Left hindlimb (tissue), 1 donor: ENCODE measurements at regions not wholly inside any gene's neighbourhood (a gene's known extent, or its start where the extent isn't known, plus 50 kb on each side); places are given as distances from the start of the nearest gene placed in this dataset.
"Not testable (repeated sequence)": the region's sequence is repeated elsewhere in the genome, so short reads cannot be mapped to it uniquely, and the experiment has no call there.

ENCODE experiments used
- DNase-seq: peaks from one replicate; pipeline ENCODE4 v3.0.0-alpha.2; 2018

DNA sequence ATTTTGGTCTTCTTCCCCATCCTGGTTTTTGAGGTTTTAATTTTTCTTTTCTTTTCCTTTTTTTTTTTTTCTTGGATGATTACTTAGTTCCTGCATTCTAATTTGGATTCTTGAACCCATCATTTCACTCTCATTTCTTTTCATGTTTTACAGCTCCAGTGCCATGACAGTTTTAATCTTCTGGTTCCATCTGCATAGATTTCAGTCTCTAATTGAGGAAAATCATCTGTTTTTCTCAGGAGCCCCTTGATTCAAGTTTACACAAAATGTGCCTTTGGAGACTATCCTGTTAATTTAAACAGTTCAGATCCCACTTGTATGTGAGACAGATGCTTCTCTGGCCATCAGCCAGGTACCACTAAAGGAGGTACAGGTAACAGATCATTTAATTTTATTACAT, 379.9 kb downstream of the PIK3C3 start:
- no peak for DNase-seq

DNA sequence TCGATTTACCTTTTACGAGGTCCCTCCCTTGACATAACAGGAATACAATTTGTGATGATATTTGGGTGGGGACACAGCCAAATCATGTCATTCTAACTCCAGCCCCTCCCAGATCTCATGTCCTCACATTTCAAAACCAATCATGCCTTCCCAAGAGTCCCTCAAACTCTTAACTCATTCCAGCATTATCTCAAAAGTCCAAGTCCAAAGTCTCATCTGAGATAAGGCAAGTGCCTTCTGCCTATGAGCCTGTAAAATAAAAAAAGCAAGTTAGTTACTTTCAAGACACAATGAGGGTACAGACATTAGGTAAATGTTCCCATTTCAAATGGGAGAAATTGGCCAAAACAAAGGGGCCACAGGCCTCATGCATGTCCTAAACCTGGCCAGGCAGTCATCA, 381.1 kb downstream of the PIK3C3 start:
- no peak for DNase-seq

DNA sequence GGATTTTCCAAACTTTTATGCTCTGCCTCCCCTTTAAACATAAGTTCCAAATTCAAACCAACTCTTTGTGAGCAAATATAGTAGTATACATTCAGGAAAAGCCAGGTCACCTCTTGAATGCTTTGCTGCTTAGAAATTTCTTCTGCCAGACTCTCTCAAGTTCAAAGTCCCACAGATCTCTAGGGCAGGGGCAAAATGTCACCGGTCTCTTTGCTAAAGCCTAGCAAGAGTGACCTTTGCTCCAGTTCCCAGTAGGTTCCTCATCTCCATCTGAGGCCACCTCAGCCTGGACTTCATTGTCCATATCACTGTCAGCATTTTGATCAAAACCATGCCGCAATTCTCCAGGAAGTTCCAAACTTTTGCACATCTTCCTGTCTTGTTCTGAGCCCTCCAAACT, 382.3 kb downstream of the PIK3C3 start:
- not testable (repeated sequence) for DNase-seq

DNA sequence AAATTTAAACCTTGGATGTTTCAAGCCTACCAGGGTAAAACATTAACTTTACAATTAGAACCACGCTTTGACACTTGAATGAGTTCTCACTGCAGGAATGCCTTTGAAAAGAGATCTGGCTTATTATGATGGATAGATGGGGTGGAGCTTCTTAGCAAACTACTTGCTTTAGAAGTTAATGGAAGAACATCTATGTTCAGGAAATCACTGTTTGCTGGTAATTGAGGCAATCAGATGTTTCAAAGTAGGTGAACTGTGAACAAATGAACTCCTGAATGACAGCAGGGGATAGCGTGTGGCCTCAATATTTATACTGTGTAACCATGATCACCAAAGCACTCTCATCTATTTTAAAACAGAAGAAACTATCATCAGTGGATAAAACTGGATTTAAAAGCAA, 383.6 kb downstream of the PIK3C3 start:
- no peak for DNase-seq

DNA sequence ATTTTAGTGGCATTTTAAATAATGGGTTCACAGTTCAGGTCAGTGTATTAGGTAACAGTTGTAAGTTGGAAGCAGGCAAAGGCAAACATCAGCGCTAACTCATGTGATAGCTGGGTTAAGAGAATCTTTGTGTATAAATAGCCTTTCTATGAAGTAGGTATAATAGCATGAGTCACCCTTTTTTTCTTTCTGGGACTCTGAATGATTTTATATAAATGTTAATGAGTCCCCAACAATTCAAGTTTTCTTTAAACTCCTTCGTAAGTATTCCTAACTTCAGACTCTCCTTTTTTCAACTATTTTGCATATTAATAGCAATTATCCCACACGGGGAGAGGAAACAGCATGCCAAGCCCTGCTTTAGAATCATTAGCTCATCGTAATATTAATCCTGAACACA, 384.3 kb downstream of the PIK3C3 start:
- no peak for DNase-seq

DNA sequence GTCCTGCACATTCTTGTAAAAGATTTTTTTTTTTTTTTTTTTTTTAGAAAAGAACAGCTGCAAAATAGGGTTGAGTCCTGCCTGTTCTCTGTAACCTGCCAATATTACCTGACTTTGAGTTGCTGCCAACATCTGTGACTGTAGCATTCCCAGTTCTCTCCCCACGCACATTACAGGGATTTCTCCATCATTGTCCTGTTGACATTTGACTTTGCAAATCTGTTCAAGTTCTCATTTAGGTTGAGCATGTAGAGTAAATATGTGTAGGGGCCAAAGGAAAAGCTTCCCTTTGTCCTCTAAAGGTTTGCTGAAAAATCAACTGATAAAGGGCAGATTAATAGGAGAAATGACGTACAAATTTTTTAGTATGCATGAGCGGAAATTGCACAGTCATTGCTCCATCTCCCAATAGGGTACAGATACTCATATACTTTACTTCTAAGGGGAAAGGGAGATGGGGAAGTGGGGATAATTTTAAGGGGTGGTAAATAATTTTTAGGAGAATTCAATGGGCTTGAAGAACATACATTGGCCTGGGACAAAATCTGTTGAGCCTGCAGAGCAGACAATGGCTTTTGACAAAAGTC, 385.5 kb downstream of the PIK3C3 start:
- DNase-seq, result no peak

DNA sequence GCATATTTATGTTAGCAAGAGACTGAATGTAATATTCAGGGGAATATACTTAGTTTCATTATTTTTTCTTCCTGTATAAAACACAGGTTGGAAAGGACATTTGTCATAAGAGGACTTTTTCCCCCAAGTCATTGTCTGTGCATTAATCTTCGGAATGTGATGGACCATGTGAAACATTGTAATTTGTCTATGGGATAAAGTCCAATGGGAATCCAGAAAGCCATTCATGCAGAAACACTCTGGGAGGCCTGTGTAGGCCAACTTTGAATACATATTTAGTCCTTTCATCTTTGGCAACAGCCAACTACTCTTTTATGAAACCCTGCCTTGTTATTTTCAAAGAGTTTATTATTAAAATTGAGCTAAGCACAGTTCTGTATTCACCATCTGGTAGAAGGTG, 386.4 kb downstream of the PIK3C3 start:
- DNase-seq, result no peak

DNA sequence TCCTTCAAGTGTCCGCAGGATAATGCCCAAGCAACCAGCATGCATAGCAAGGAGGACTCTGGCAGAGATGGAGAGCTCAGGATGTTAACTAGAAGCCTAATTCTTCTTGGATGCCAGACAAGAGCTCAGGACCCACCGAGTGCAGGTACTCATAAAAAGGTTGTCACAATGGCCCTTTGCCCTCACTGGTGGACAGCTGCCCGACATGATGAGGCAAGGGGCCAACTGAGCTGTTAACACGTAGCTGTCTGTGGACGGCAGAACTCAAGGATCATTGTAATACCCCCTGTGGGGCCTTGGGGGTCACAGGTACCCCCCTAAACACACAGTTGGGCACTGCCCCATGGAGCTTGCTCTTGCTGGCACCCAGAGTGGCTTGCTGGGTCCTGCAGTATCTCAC, 393.7 kb downstream of the PIK3C3 start:
- no peak for DNase-seq

DNA sequence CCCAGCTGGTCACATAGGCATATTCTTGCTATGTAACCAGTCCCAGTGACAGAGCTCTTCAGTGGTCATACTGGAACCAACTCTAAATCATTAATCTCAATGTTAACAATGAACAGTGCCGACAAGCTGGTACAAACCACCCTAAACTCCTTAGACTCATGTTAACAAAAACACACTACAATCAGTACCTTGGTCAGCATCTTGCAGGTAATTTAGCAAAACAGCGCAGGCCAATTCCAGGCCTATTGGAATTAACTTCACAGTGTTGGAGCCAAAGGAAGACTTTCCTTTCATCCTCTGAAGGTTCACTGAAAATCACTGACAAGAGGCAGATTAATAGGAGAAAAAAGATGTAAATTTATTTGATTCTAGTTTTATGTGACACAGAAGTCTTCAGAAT, 396.4 kb downstream of the PIK3C3 start:
- DNase-seq, result no peak

DNA sequence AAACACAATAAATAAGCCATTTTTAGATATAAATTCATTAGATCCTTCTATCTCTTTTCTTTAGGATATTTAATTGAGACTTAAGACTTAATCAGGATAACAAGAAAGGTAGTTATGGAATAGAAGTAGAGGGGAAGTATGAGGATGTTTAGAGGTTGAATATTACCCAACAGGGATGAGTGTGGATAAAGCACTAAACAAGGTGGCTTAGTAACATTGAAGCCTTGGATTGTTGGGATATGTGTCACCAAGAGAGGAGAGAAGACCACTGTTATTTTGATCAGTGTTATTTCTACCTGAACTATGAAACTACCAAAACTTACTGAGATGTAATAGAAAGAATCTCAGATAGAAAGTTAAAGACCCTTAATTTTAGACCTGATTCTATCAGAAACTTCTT, 405.7 kb downstream of the PIK3C3 start:
- DNase-seq, result no peak

DNA sequence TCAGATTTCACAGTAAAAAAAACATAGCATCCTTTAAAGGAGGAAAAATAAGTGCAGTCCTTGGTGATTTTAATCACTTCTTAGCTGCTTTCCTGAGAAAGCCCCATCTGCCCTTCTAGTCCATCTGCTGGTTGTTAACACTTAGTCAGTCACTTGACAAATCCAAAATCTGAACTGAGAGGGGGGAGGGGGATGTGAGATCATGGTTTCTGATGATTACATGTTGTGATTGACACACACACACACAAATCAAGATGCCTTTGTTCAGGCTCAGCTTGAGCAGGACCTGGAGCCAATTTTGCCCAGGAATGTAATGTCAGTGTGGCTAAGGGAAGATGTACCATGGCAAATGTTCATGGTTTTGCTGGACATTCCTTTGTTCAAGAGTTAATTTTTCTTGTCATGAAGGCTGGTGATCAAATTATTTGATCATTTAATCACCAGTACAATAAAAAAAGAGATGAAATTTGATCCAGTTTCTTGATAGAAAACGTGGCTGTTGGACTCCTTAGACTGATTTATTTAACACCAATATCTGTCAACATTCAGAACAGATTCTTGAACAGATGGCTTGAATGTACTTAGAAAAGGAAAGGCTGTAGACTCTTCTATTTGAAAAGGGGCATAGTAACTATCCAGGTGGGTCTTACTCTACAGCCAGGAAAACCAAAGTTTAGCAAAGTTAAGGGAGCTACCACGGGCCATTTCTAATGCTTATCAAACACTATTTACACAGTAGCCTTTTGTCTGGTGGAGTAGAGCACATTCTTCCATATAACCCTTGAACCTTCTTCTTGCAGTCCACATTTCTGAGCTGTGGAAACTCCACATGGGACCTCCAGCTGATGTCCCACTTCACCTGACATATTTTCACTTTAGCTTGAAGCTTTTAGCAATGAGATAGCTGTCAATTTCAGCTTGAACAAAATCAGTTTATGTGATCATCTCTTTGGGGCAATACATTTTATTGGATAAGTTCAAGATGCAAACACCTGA, 408.7 kb downstream of the PIK3C3 start:
- no peak for DNase-seq

DNA sequence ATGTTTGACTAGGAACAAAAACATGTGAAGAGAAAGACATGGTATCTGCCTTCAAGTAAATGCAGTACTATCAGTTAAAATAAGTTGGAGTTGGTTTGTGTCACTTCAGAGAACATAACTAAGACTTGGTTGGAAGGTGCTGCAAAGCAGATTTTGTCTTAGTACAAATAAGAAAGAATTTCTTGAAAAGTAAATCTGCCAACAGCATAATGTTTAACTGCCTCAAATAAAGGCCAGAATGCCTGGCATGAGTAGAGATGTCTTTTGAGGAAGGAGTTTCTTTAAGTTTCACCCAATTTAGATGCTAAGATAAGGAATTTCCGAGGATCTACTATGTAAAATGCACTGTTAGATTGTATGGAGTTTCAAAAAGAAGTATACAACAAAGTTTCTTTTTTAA, 409.7 kb downstream of the PIK3C3 start:
- DNase-seq, result no peak

DNA sequence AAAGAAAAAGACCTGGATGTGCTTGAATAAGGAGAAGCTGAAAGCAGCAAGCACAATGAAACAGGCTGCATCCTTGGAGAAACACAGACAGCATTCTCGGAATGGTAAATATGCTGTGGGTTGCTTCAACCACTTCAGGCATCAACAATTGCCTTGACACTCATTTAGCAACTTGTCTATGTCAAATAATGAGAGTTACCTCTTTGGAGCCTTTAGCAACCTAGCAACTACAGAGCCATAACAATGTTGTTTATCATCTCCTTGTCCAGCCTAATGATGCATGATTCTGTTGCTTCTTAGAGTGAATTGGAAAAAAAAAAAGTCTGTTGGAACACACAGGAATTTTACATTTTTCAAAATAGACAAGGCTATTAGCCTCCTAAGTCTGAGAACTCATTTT, 410.6 kb downstream of the PIK3C3 start:
- DNase-seq, result no peak

DNA sequence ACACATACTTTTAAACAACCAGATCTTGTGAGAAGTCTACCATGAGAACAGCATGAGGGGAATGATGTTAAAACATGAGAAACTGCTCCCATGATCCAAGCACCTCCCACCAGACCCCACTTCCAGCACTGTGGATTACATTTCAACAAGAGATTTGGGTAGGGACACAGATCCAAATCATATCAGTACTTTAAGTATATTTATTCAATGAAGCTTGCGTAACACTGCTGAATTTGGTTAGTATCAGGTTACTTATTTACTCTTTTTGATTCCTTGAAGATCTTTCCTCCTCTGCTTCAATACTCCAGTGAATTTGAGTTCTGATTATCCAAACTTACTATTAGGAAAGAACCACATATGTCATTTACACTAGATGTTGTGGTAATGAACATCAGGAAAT, 418.6 kb downstream of the PIK3C3 start:
- DNase-seq, result no peak

DNA sequence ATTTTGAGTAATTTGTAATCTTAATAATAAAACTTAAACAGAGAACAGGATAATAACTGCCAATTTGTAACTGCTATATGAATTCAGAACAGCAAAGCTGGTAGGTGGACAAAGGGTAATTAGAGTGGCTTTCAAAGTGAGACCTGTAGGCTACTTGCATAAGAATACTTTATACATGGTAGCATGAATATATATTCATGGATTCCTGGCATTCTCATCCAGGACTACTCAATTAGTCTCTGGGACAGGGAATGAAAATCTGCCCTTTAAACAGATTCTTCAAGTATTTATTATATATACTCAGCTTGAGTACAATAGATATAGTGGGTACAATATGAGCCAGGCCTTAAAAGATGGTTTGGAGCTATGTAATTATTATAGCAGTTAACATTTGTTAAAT, 419.9 kb downstream of the PIK3C3 start:
- DNase-seq, result no peak

DNA sequence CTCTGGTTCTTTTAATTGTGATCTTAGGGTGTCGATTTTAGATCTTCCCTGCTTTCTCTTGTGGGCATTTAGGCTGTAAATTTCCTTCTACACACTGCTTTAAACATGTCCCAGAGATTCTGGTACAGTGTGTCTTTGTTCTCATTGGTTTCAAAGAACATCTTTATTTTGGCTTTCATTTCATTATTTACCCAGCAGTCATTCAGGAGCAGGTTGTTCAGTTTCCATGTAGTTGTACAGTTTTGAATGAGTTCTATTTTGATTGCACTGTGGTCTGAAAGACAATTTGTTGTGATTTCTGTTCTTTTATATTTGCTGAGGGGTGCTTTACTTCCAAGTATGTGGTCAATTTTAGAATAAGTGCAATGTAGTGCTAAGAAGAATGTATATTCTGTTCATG, 423.8 kb downstream of the PIK3C3 start:
- not testable (repeated sequence) for DNase-seq

DNA sequence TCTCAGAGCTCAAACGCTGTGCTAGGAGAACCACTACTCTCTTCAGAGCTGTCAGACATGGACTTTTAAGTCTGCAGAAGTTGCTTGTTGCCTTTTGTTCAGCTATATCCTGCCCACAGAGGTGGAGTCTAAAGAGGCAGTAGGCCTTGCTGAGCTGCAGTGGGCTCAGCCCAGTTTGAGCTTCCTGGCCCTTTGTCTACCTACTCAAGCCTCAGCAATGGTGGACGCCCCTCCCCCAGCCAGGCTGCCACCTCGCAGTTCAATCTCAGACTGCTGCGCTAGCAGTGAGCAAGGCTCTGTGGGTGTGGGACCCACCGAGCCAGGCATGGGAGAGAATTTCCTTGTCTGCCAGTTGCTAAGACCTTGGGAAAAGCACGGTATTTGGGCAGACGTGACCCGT, 426.2 kb downstream of the PIK3C3 start:
- DNase-seq, result not testable (repeated sequence)

DNA sequence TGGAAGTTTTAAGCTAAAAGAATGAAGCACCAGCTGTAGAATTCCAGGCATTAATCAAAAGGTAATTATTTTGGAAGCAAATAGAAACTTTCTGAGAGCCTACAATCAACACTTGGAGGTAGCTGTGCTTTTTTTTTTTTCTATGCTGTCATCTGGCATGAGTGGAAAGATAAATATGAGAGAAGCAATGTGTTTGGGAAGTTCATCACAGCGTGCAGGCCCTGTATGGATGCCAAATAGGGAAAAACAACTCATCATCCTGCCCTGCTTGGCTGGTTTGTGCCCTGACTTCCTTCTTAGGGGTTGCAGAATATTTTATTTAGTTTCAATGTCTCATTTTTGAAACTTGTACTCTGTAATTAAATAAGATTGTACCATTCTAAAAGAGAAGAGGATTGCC, 437.4 kb downstream of the PIK3C3 start:
- no peak for DNase-seq

DNA sequence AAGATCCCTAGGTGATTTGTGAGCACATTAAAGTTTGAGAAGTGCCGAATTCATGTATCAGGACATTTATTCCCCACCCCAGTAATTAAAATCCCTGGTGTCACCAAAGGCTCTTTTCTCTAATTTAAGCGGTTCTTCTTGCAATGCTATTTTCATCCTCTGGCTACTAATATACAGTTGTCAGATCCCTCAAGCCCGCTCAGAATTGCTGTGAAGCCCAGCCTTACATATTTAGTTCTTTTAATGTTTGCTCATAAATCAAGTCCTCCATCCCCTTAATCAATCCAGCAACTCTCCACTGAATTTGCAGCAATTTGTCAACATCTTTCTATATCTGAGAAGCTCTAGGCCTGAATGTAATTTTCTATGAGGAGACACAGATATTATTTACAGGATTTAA, 437.9 kb downstream of the PIK3C3 start:
- no peak for DNase-seq

DNA sequence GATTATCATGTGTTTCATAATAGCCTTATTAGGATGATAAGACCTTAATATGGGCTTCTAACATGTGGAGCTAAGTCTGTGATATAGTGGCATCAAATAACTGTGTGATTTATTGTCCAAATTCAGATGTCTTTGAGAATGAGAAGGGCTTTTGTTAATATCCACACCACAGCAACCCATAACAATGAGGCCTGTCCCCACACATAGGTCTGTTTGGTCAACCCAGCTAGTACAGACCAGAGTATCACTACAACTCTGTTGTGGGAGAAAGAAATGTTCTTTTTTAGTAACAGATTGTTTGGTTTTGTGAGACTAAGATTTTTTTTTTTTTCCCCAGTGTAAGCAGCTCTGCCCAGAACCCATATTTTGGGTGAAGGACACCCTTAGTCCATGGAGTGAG, 439.2 kb downstream of the PIK3C3 start:
- no peak for DNase-seq

DNA sequence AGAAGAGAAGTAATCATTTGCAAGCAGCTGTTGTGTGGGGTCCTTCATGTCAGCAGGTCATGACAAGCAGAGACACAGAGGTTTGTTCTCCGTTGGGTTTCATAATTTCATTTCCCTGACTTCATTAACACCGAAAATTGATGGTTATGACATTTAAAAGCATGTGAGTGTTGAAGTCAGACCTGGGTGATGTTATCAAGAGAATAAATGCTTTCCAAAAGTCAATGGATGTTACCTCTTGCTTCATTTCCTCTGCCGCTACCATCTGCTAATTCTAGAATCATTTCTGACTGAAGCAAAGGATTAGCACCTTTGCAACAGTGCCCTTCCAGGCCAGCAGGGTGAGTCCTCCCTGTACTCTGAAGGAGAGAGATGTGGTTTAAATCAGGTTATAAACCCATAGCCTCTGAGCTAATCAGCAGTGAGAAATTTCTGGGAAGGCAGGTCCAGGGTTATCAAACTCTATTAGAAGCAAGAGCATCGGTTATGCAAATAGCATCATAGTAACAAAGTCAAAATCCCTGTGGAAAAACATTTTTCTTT, 446.2 kb downstream of the PIK3C3 start:
- no peak for DNase-seq

DNA sequence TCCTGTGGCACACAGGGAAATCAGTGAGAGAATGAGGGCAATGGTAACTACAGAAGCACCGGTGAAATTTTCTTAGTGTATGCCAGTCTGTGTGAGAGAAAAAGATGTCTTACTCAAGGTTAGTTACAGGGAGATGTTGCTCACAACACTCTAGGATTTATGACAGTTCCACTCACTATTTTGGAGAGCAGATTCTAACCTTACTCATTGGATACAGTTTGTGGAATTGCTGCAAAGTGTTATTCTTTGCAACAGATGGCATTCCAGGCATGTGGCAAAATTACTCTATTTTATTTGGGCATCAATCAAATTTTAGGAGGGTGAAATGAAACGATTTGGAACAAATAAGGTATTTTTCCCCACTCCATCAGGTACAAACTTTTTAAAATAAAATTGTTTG, 449.1 kb downstream of the PIK3C3 start:
- DNase-seq, result no peak

DNA sequence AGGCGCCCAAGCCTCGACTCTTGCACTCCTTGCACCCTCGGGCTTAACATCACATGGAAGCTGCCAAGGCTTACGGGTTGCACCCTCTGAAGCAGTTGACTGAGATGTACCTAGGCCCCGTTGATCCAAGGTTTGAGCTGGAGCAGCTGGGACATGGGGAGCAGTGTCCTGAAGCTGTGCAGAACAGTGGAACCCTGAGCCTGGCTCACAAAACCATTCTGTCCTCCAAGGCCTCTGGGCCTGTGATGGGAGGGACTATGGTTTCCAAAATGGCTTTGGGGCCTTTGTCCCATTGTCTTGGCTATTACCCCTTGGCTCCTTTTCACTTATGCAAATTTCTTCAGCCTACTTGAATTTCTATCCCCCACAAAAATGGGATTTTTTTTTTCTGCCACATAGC, 454.0 kb downstream of the PIK3C3 start:
- no peak for DNase-seq

DNA sequence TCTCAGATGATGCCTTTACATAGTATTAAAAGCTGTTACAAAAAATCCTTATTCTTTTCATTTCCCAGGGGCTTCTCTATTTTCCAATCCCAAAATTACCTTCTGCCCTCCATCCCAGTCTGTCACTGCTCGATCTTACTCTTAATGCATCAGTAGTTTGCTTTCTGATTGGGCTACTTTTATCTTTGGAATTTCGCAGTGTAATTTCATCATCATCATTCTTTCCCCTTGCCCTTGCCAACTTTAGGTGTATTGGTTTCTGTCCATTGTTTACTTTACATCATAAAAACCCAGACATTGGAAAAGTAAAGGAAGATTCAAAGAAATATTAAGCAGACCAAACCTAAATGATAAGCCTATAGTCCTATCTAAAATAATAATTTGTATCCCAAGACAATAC, 457.2 kb downstream of the PIK3C3 start:
- no peak for DNase-seq
